Retinal pigment epithelial cell (primary cell): ENCODE measurements at regions not wholly inside any gene's neighbourhood (a gene's known extent, or its start where the extent isn't known, plus 50 kb on each side); places are given as distances from the start of the nearest gene placed in this dataset.
"Not testable (repeated sequence)": the region's sequence is repeated elsewhere in the genome, so short reads cannot be mapped to it uniquely, and the experiment has no call there.

Experiments
- DNase-seq: peaks from one replicate; pipeline ENCODE4 v3.0.0-alpha.2; 2010; ENCODE audit warnings: low read depth
- H3K4me3 ChIP-seq: 2 replicates; pipeline ENCODE4 v1.5.1; 2011; ENCODE audit warnings: mild to moderate bottlenecking, low read length, control low read depth, moderate library complexity
- CTCF ChIP-seq: conservative IDR thresholded peaks from 2 replicates; pipeline ENCODE4 v1.5.1; 2011; ENCODE audit warnings: low read depth, low read length, control low read depth, inconsistent platforms

GRCh38 chr7:36058020-36058592 is 94.9 kb upstream of the EEPD1 start:
- DNase-seq: no peak
- H3K4me3 ChIP-seq: no peak overlapping the region
- no peak for TF ChIP-seq CTCF

GRCh38 chr7:36060388-36060787 is 92.7 kb upstream of the EEPD1 start:
- DNase-seq, H3K4me3 ChIP-seq: not testable (repeated sequence)

GRCh38 chr7:36062154-36062815 is 90.8 kb upstream of the EEPD1 start:
- no peak overlapping the region for H3K4me3 ChIP-seq
- TF ChIP-seq CTCF: no peak
- DNase-seq: no peak

- no peak overlapping the region for H3K4me3 ChIP-seq
- DNase-seq: no peak
- no peak for TF ChIP-seq CTCF
Measured at GRCh38 chr7:36064676-36065075, 88.4 kb upstream of the EEPD1 start.

- H3K4me3 ChIP-seq, DNase-seq: not testable (repeated sequence)
Measured at GRCh38 chr7:36065563-36066342, 87.3 kb upstream of the EEPD1 start.

GRCh38 chr7:36066343-36066664 is 86.8 kb upstream of the EEPD1 start:
- no peak for DNase-seq
- TF ChIP-seq CTCF: no peak
- no peak overlapping the region for H3K4me3 ChIP-seq

- TF ChIP-seq CTCF: no peak
- no peak for DNase-seq
Measured at GRCh38 chr7:36070230-36070629, 82.8 kb upstream of the EEPD1 start.

GRCh38 chr7:36071605-36072004 is 81.4 kb upstream of the EEPD1 start:
- no peak for TF ChIP-seq CTCF
- no peak for DNase-seq
- H3K4me3 ChIP-seq: no peak overlapping the region

More at GRCh38 chr7:36070230-36070629, 82.8 kb upstream of the EEPD1 start:
- no peak overlapping the region for H3K4me3 ChIP-seq
